K562 (cell line): ENCODE measurements at regions not wholly inside any gene's neighbourhood (a gene's known extent, or its start where the extent isn't known, plus 50 kb on each side); places are given as distances from the start of the nearest gene placed in this dataset.

Experiments used
- ATAC-seq: fragments of 200-7000 bp; cut with Tn5 transposase; 3 replicates; pipeline ENCODE4 v1.9.1; 2020; ENCODE audit warnings: moderate library complexity
- BruUV-seq: library from RNA; stranded (reverse); fragments of 400-500 nt; replicated peaks from 2 replicates; lab custom pipeline; 2021; lab: Mats Ljungman, UMichigan
- CTCF ChIA-PET: fragments of 300-600 bp; formaldehyde crosslinking; extraction: SDS; loops from one replicate; lab custom pipeline; 2021; ENCODE audit warnings: low intra/inter-chr PET ratio; lab: Yijun Ruan, JAX
- POLR2A ChIA-PET: fragments of 300-600, 350-650 bp; sonication (Branson Sonifier 250); formaldehyde crosslinking; extraction: SDS; loops from one replicate; lab custom pipeline; 2021; ENCODE audit warnings: antibody characterized with exemption, inconsistent platforms; lab: Yijun Ruan, JAX
- DNase-seq, 4 experiments: peaks; one replicate each; pipeline versions ENCODE4 v3.0.0 to v3.0.0-alpha.2; 2011 to 2018; ENCODE audit warnings: low spot score in 3 of 4, mixed read lengths in 3 of 4; ENCODE audit errors: extremely low read depth in 1 of 4
- FAIRE-seq: peaks from 2 replicates; lab custom pipeline; 2011; peaks lifted over from hg19 to GRCh38; lab: Jason Lieb, UNC
- H2AFZ ChIP-seq: 2 replicates; pipeline ENCODE4 v1.6.0; 2011; ENCODE audit warnings: low read depth, low read length, control low read depth, inconsistent platforms
- H3K27ac ChIP-seq: fragments of 200-600 bp; 3 replicates; pipeline ENCODE4 v1.8.0; 2011; ENCODE audit warnings: low read depth, mild to moderate bottlenecking, control low read depth, inconsistent platforms, low read length, moderate library complexity, mixed read lengths; ENCODE audit errors: extremely low read depth
- H3K27me3 ChIP-seq, 2 experiments: fragments of 300-600 bp in 1 of 2; 2 replicates in 1 of 2; 3 replicates in 1 of 2; pipeline versions ENCODE4 v1.6.0 to v1.8.0; 2011; ENCODE audit warnings: inconsistent platforms in 2 of 2, low read length in 2 of 2, mild to moderate bottlenecking in 1 of 2, mixed read lengths in 1 of 2, moderate library complexity in 1 of 2; ENCODE audit not compliant: control insufficient read depth in 2 of 2, insufficient read depth in 2 of 2
- H3K36me3 ChIP-seq: fragments of 300-600 bp; 3 replicates; pipeline ENCODE4 v1.8.0; 2011; ENCODE audit warnings: mild to moderate bottlenecking, low read length, inconsistent platforms; ENCODE audit not compliant: control insufficient read depth, insufficient read depth
- H3K4me1 ChIP-seq, 2 experiments: fragments of 200-600 bp in 1 of 2; replicated peaks in 1 of 2; 2 replicates in 1 of 2; 3 replicates in 1 of 2; pipeline versions ENCODE4 v1.5.1 to v1.8.0; 2011; ENCODE audit warnings: inconsistent platforms in 2 of 2, low read length in 2 of 2, mild to moderate bottlenecking in 1 of 2, mixed read lengths in 1 of 2, moderate library complexity in 1 of 2; ENCODE audit not compliant: control insufficient read depth in 2 of 2, insufficient read depth in 2 of 2
- H3K4me2 ChIP-seq: 2 replicates; pipeline ENCODE4 v1.6.1; 2011; ENCODE audit warnings: low read length, control low read depth, inconsistent platforms, mixed read lengths; ENCODE audit not compliant: insufficient read depth
- H3K4me3 ChIP-seq: fragments of 200-600 bp; sonication (generic), shearing (Covaris generic); 2 replicates; pipeline ENCODE4 v1.5.1; 2016; ENCODE audit warnings: control low read depth, inconsistent platforms
- H3K79me2 ChIP-seq: fragments of 200-600 bp; 3 replicates; pipeline ENCODE4 v1.8.0; 2011; ENCODE audit warnings: low read length, inconsistent platforms; ENCODE audit not compliant: control insufficient read depth, insufficient read depth
- H3K9ac ChIP-seq, 2 experiments: 2 replicates each; pipeline versions ENCODE4 v1.6.0 to v1.6.1; 2011; ENCODE audit warnings: low read depth in 2 of 2, low read length in 2 of 2, control low read depth in 1 of 2, inconsistent platforms in 1 of 2, mild to moderate bottlenecking in 1 of 2, mixed read lengths in 1 of 2; ENCODE audit not compliant: insufficient read depth in 1 of 2
- H3K9me1 ChIP-seq: one replicate; pipeline ENCODE4 v1.6.0; 2011; ENCODE audit warnings: inconsistent platforms, mild to moderate bottlenecking, low read length, moderate library complexity; ENCODE audit not compliant: control insufficient read depth, insufficient read depth
- H3K9me3 ChIP-seq: replicated peaks from 2 replicates; pipeline ENCODE4 v1.5.1; 2011; ENCODE audit warnings: low read depth, low read length, inconsistent platforms; ENCODE audit not compliant: control insufficient read depth, insufficient read depth
- H4K20me1 ChIP-seq: replicated peaks from 2 replicates; pipeline ENCODE4 v1.6.1; 2011; ENCODE audit warnings: low read length, inconsistent platforms, mixed read lengths; ENCODE audit not compliant: control insufficient read depth, insufficient read depth
- BRD9 ChIP-seq: fragments of 450-650 bp; IDR thresholded peaks from 2 replicates; pipeline ENCODE4 v1.6.1; 2018; ENCODE audit warnings: low read depth; ENCODE audit not compliant: partially characterized antibody
- CREM ChIP-seq: IDR thresholded peaks from 2 replicates; pipeline ENCODE4 v1.6.1; 2014; ENCODE audit warnings: antibody characterized with exemption, low read depth
- DLX4 ChIP-seq: fragments of 250-450 bp; sonication (Bioruptor Pico); IDR thresholded peaks from 2 replicates; pipeline ENCODE4 v1.6.1; 2021; ENCODE audit warnings: mild to moderate bottlenecking
- EZH2 ChIP-seq: IDR thresholded peaks from 2 replicates; pipeline ENCODE4 v1.6.1; 2012; ENCODE audit warnings: low read depth, mild to moderate bottlenecking, inconsistent platforms, low read length, borderline replicate concordance
- GTF2E2 ChIP-seq: fragments of 200-800 bp; sonication (Bioruptor generic); IDR thresholded peaks from 2 replicates; pipeline ENCODE4 v1.6.1; 2016; ENCODE audit warnings: missing genetic modification characterization, missing compliant biosample characterization
- KDM4B ChIP-seq, 2 experiments: fragments of 450-650 bp in 1 of 2; sonication (generic) in 1 of 2; IDR thresholded peaks; 2 replicates each; pipeline ENCODE4 v1.6.1; 2016 to 2017; ENCODE audit warnings: borderline replicate concordance in 2 of 2, antibody characterized with exemption in 1 of 2, low read depth in 1 of 2, mild to moderate bottlenecking in 1 of 2
- PHF8 ChIP-seq: fragments of 200-600 bp; sonication (generic); IDR thresholded peaks from 2 replicates; pipeline ENCODE4 v1.6.1; 2012; ENCODE audit warnings: mixed run types, mild to moderate bottlenecking, inconsistent platforms, low read length, moderate library complexity, borderline replicate concordance
- POU5F1 ChIP-seq: fragments of 150-350 bp; IDR thresholded peaks from 2 replicates; pipeline ENCODE4 v1.6.1; 2014; ENCODE audit warnings: borderline replicate concordance, low read length, low read depth, mild to moderate bottlenecking; ENCODE audit not compliant: partially characterized antibody
- RNF2 ChIP-seq: sonication (generic); IDR thresholded peaks from 2 replicates; pipeline ENCODE4 v1.6.1; 2016
- SP2 ChIP-seq: IDR thresholded peaks from 2 replicates; pipeline ENCODE4 v1.6.1; 2011; ENCODE audit warnings: mild to moderate bottlenecking, low read depth, low read length, moderate library complexity; ENCODE audit not compliant: poor library complexity, severe bottlenecking; ENCODE audit errors: extremely low read depth
- TAF1 ChIP-seq: IDR thresholded peaks from 2 replicates; pipeline ENCODE4 v1.6.1; 2011; ENCODE audit warnings: mild to moderate bottlenecking, low read length, moderate library complexity; ENCODE audit not compliant: insufficient read depth, control insufficient read depth, severe bottlenecking; ENCODE audit errors: extremely low read depth
- ZNF146 ChIP-seq: IDR thresholded peaks from one replicate; pipeline ENCODE4 v1.6.1; 2018; ENCODE audit warnings: missing compliant biosample characterization; ENCODE audit not compliant: unreplicated experiment
- ZNF561 ChIP-seq: fragments of 450-650 bp; formaldehyde crosslinking; conservative IDR thresholded peaks from 2 replicates; pipeline ENCODE4 v1.4.0; 2020; ENCODE audit warnings: mild to moderate bottlenecking, moderate library complexity
- ZNF76 ChIP-seq: fragments of 250-450 bp; sonication (Bioruptor Pico); IDR thresholded peaks from 2 replicates; pipeline ENCODE4 v1.4.0; 2020; ENCODE audit warnings: mild to moderate bottlenecking, moderate library complexity, borderline replicate concordance
- WGBS: fragments of 100-300 bp; shearing (Covaris generic); methylation state at CpG from one replicate; pipeline ENCODE4 v1.1.6; 2016; ENCODE audit warnings: low coverage, mixed read lengths; ENCODE audit not compliant: insufficient coverage; ENCODE audit errors: missing lambda C conversion rate; 5-methylcytosine and 5-hydroxymethylcytosine counted together
- in situ Hi-C: fragments of 300-500 bp; cut with MboI; formaldehyde crosslinking; loops from 4 replicates; pipeline ENCODE4 v1.15.0; 2018; ENCODE audit warnings: inconsistent platforms, mixed read lengths
- intact Hi-C: fragments of 100-400 bp; cut with micrococcal nuclease; formaldehyde crosslinking; loops from 2 replicates; pipeline ENCODE4 v1.14.2; 2022

DNA sequence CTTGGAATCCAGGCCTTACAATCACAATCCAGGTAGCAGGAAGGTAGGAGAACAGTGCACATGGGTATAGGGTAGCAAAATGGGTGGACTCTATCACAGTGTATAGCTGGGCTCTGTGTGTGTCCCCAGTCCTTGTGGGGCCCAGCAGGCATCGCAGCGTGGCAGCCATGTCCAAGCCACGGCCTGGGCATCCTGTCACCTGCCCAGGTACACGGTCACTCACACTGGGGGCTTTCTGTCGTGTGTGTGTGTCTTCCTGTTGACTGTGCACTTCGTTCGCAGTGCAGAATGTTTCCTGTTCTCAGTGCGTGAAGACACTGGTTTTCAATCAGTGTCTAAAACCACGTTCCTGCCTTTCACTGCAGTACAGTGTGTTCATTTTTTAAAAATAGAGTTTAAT lies 523.2 kb upstream of the JARID2 start:
- intact Hi-C loops (loop anchor here (10.0 kb wide), 1 partner anchor 522 kb away; the partner anchor contains the start of gene JARID2), in situ Hi-C loops (no loop called here)
- Histone ChIP-seq H3K36me3 (no peaks in the 10 kb centered on the region), H3K79me2 (no peaks in the 10 kb centered on the region), H3K4me3 (no peak overlapping the region), H3K27me3 (no peaks in the 10 kb centered on the region), H3K4me1 (peaks cover 0 to 32% of the 10 kb centered on the region in 2 experiments; a peak in 4 of 5 replicates), H3K9ac (no peak overlapping the region), H3K9me3 (no peaks in the 10 kb centered on the region), H3K9me1 (no peaks in the 10 kb centered on the region), H4K20me1 (no peaks in the 10 kb centered on the region), H3K27ac (no peak overlapping the region), H3K4me2 (no peak overlapping the region), H2AFZ (no peak overlapping the region)
- ATAC-seq, result no peak
- FAIRE-seq, result no peak
- ChIA-PET POLR2A (interaction anchor here (1.1 kb wide), 1 partner anchor 11 kb away, joined by 3 read pairs; no protein-coding TSS in a partner anchor), CTCF (no interaction called here)
- TF ChIP-seq DLX4 (CRISPR knock-in tag), result no peak
- TF ChIP-seq ZNF146 (CRISPR knock-in tag), result no peak
- TF ChIP-seq EZH2, result no peak
- no peak for TF ChIP-seq PHF8
- TF ChIP-seq ZNF76 (CRISPR knock-in tag), result no peak
- no peak for TF ChIP-seq POU5F1
- TF ChIP-seq CREM, result no peak
- TF ChIP-seq KDM4B (IDR thresholded peaks at IDR 0.05; ENCODE audit: borderline replicate concordance in 2 of 2, low read depth in 1 of 2), result no peak
- no peak for TF ChIP-seq TAF1
- no peak for TF ChIP-seq GTF2E2 (tag)
- TF ChIP-seq SP2, result no peak
- TF ChIP-seq RNF2, result no peak
- TF ChIP-seq BRD9, result no peak
- TF ChIP-seq ZNF561 (CRISPR knock-in tag), result no peak
- WGBS, result 89% methylated on average over 9 of the region's 9 CpGs
- DNase-seq, result no peak
- no TSS peak for BruUV-seq
